ENCODE measurements at regions not wholly inside any gene's neighbourhood (a gene's known extent, or its start where the extent isn't known, plus 50 kb on each side); places are given as distances from the start of the nearest gene placed in this dataset.

DNA sequence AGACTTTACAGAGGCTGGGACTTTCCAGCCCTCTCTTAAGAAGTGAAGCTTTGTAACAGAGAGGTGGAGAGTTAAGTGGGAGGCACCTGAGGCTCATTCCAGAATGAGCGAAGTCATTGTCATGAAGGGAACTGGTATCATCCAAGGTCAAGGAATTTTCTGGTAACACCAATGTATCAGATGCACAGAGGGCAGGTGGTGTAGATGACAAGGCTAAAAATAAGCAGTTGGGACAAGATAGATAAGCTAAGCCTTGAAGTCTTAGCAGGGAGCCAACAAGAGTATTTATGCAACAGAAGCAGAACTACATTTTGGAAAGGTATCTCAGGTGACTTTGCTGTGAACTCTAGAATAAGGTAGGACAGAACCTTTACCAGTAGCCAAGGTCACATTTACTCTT is 257.0 kb upstream of the AUTS2 start:
- TF ChIP-seq, protein P1, sequence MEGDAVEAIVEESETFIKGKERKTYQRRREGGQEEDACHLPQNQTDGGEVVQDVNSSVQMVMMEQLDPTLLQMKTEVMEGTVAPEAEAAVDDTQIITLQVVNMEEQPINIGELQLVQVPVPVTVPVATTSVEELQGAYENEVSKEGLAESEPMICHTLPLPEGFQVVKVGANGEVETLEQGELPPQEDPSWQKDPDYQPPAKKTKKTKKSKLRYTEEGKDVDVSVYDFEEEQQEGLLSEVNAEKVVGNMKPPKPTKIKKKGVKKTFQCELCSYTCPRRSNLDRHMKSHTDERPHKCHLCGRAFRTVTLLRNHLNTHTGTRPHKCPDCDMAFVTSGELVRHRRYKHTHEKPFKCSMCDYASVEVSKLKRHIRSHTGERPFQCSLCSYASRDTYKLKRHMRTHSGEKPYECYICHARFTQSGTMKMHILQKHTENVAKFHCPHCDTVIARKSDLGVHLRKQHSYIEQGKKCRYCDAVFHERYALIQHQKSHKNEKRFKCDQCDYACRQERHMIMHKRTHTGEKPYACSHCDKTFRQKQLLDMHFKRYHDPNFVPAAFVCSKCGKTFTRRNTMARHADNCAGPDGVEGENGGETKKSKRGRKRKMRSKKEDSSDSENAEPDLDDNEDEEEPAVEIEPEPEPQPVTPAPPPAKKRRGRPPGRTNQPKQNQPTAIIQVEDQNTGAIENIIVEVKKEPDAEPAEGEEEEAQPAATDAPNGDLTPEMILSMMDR (IDR thresholded peaks at IDR 0.05): no peak
- no peak for TF ChIP-seq POLR2A (IDR thresholded peaks at IDR 0.05)
